Transverse colon (tissue), 4 donors: ENCODE measurements at regions not wholly inside any gene's neighbourhood (a gene's known extent, or its start where the extent isn't known, plus 50 kb on each side); places are given as distances from the start of the nearest gene placed in this dataset.
A peak's percentile ranks its signal among the peaks of the same experiment; 100 is the strongest.

Experiments used
- DNase-seq: peaks from one replicate; pipeline ENCODE4 v3.0.0-alpha.2; 2019
- H3K27ac ChIP-seq, 4 donors: fragments of 200-600 bp; sonication (generic); 2 replicates each; pipeline ENCODE4 v1.5.1; 2016 to 2018; ENCODE audit warnings: inconsistent platforms in 4 of 4
- H3K27me3 ChIP-seq: fragments of 200-600 bp; sonication (generic); 2 replicates; pipeline ENCODE4 v1.5.1; 2017; ENCODE audit warnings: inconsistent platforms
- H3K36me3 ChIP-seq, 4 donors: fragments of 200-600 bp; sonication (generic); 2 replicates each; pipeline ENCODE4 v1.5.1; 2017 to 2019; ENCODE audit warnings: inconsistent platforms in 4 of 4
- H3K4me1 ChIP-seq, 4 donors: fragments of 200-600 bp; sonication (generic); 2 replicates each; pipeline ENCODE4 v1.5.1; 2017 to 2020; ENCODE audit warnings: inconsistent platforms in 4 of 4
- H3K4me3 ChIP-seq, 4 donors: fragments of 200-600 bp; sonication (generic); 1 replicate in 1 of 4; 2 replicates in 3 of 4; pipeline versions ENCODE4 v1.5.1 to v1.6.1; 2017 to 2019; ENCODE audit warnings: inconsistent platforms in 4 of 4
- H3K9me3 ChIP-seq, 2 donors: fragments of 200-600 bp; sonication (generic); 2 replicates each; pipeline ENCODE4 v1.5.1; 2017 to 2019; ENCODE audit warnings: inconsistent platforms in 2 of 2
- CTCF ChIP-seq, 5 experiments: fragments of 200-600 bp in 3 of 5; fragments of 450-650 bp in 2 of 5; sonication (generic) in 3 of 5; IDR thresholded peaks; 1 replicate in 2 of 5; 2 replicates in 3 of 5; pipeline ENCODE4 v1.5.1; 2016 to 2017; ENCODE audit warnings: antibody characterized with exemption in 5 of 5, inconsistent platforms in 3 of 5, mild to moderate bottlenecking in 2 of 5, moderate library complexity in 1 of 5
- EP300 ChIP-seq: sonication (generic); formaldehyde crosslinking; IDR thresholded peaks from one replicate; pipeline ENCODE4 v1.6.1; 2017; ENCODE audit warnings: antibody characterized with exemption, low read depth
- POLR2A ChIP-seq: fragments of 450-650 bp; IDR thresholded peaks from one replicate; pipeline ENCODE4 v1.6.1; 2016; ENCODE audit warnings: antibody characterized with exemption, mild to moderate bottlenecking, moderate library complexity
- POLR2AphosphoS5 ChIP-seq, 3 donors: sonication (generic); formaldehyde crosslinking; IDR thresholded peaks; one replicate each; pipeline ENCODE4 v1.6.1; 2016; ENCODE audit warnings: antibody characterized with exemption in 3 of 3
- WGBS, 2 donors: methylation state at CpG; one replicate each; pipeline ENCODE4 v1.1.5; 2018; ENCODE audit warnings: low coverage in 1 of 2; 5-methylcytosine and 5-hydroxymethylcytosine counted together
- in situ Hi-C, 4 donors: fragments of 200-750 bp; cut with MboI; loops; one replicate each; pipeline versions ENCODE4 v1.15.0 to v1.15.1; 2017; ENCODE audit warnings: low sequenced_read_pairs in 3 of 4, low pct_ligation_motif_present in 1 of 4, low pct_unique_long_range_greater_than_20kb in 1 of 4
- intact Hi-C: fragments of 100-400 bp; cut with DNase I; formaldehyde crosslinking; loops from one replicate; pipeline ENCODE4 v1.15.1; 2023; ENCODE audit warnings: low total_unique reads

- intact Hi-C loops = no loop called here
- no peaks in the 10 kb centered on the region for H3K9me3 ChIP-seq
- DNase-seq = peak; percentile 25
- TF ChIP-seq EP300 = peak; percentile 96
- peak; percentile 15 to 52 (median 16) for TF ChIP-seq POLR2AphosphoS5 (IDR thresholded peaks at IDR 0.05)
- no peak for TF ChIP-seq CTCF (IDR thresholded peaks at IDR 0.05)
- TF ChIP-seq POLR2A = no peak
- no peaks in the 10 kb centered on the region for H3K27me3 ChIP-seq
- peaks cover 3 to 21% (median 11%) of the 10 kb centered on the region in 4 donors for H3K4me1 ChIP-seq
- H3K36me3 ChIP-seq = no peaks in the 10 kb centered on the region
- H3K27ac ChIP-seq = peak overlapping the region; percentile 72 to 87 (median 83)
- in situ Hi-C loops = no loop called here
- 39% methylated on average over 4 of the region's 4 CpGs; no CpG with 5 or more reads in 1 of the 2 donors for WGBS, 2 donors
- no peak overlapping the region for H3K4me3 ChIP-seq
Observed at GRCh38 chr2:217250013-217250524, 390.2 kb upstream of the TNP1 start.

DNA sequence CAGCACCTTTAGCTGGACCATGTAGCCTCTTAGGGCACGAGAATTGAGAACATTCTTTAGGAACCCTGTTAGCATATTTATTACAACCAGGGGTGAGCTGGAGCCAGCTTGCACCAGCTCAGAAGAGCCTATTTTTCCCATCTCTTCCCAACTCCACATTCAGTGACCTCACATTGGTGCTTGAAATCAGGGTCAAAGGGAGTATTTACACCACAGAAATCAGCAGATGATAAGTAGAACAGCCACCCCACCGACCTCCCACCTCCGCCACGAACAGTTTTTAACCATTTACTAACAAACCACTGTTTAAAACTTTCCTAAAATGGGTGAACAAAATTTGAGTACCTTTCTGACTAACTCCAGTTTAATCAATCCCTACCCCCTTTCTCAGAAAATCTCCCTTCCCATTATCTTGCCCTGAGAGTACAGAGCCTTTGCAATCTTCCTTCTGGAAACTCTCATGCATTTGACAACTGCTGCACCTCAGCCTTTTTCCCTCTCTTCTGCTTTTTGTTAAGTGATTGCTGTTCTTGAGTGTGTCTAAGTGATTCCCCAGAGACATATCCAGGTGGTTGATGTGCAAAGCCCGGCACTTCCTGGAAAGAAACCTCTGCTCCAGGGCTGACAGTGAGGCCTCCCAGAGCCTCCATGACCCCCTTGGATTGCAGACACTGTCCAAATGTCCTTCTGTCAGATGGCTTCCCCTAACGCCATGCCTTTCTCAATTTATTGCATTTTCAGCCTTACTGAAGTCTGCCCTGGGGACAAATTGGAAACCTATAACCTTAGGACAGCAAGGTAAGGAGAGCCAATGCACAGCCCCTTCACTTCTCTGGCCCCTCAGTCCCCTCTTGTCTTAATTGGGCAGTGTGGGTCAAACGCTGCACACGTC lies 389.5 kb upstream of the TNP1 start:
- WGBS, 2 donors = 50% methylated on average over 4 to 8 of the region's 8 CpGs
- TF ChIP-seq EP300 (peak; percentile 57), CTCF (IDR thresholded peaks at IDR 0.05) (no peak), POLR2A (no peak), POLR2AphosphoS5 (IDR thresholded peaks at IDR 0.05) (peak; percentile 74 to 90 (median 85))
- Histone ChIP-seq H3K9me3 (no peaks in the 10 kb centered on the region), H3K4me1 (peaks cover 3 to 21% (median 11%) of the 10 kb centered on the region in 4 donors), H3K4me3 (no peak overlapping the region), H3K36me3 (no peaks in the 10 kb centered on the region), H3K27me3 (no peaks in the 10 kb centered on the region), H3K27ac (peak overlapping the region; percentile 72 to 87 (median 83))
- in situ Hi-C loops = loop anchor here in 1 of 4 donors (10.0 kb wide), 1 partner anchor 555 kb away; the partner anchor contains the start of gene IGFBP5
- DNase-seq = peak; percentile 16
- intact Hi-C loops = loop anchor here (5.0 to 10.0 kb wide), 2 partner anchors 265 to 557 kb away; no protein-coding TSS in a partner anchor

GRCh38 chr2:217248312-217248935 lies 388.6 kb upstream of the TNP1 start:
- TF ChIP-seq CTCF (IDR thresholded peaks at IDR 0.05) (no peak), EP300 (no peak), POLR2A (no peak), POLR2AphosphoS5 (IDR thresholded peaks at IDR 0.05) (peak; percentile 12 to 58 (median 58))
- 43 to 44% methylated on average over 4 to 9 of the region's 9 CpGs for WGBS, 2 donors
- Histone ChIP-seq H3K27ac (peak overlapping the region; percentile 72 to 87 (median 83)), H3K4me3 (no peak overlapping the region), H3K36me3 (no peaks in the 10 kb centered on the region), H3K4me1 (peaks cover 3 to 21% (median 11%) of the 10 kb centered on the region in 4 donors), H3K27me3 (no peaks in the 10 kb centered on the region), H3K9me3 (no peaks in the 10 kb centered on the region)
- DNase-seq = peak; percentile 50
- intact Hi-C loops = loop anchor here (5.0 to 10.0 kb wide), 2 partner anchors 266 to 556 kb away; no protein-coding TSS in a partner anchor
- in situ Hi-C loops = loop anchor here in 1 of 4 donors (10.0 kb wide), 1 partner anchor 554 kb away; the partner anchor contains the start of gene IGFBP5
